IMR-90 (cell line): ENCODE measurements at regions not wholly inside any gene's neighbourhood (a gene's known extent, or its start where the extent isn't known, plus 50 kb on each side); places are given as distances from the start of the nearest gene placed in this dataset.

Experiments
- ATAC-seq: fragments of 200-7000 bp; cut with Tn5 transposase; 2 replicates; pipeline ENCODE4 v1.9.1; 2020; ENCODE audit warnings: low read depth, mild to moderate bottlenecking, moderate library complexity
- BruUV-seq: library from RNA; stranded (reverse); fragments of 400-500 nt; replicated peaks from 2 replicates; lab custom pipeline; 2021; lab: Mats Ljungman, UMichigan
- CTCF ChIA-PET: fragments of 300-600 bp; formaldehyde crosslinking; extraction: SDS; loops from one replicate; lab custom pipeline; 2021; ENCODE audit warnings: antibody characterized with exemption; lab: Yijun Ruan, JAX
- POLR2A ChIA-PET: fragments of 300-600 bp; sonication (Branson Sonifier 250); formaldehyde crosslinking; loops from one replicate; lab custom pipeline; 2022; ENCODE audit warnings: antibody characterized with exemption; ENCODE audit not compliant: unreplicated experiment; lab: Charles Lee
- DNase-seq: peaks from one replicate; pipeline ENCODE4 v3.0.0; 2013
- H2AFZ ChIP-seq: replicated peaks from 2 replicates; pipeline ENCODE3; 2013; ENCODE audit warnings: low read length, mild to moderate bottlenecking; ENCODE audit not compliant: poor library complexity
- H2AK5ac ChIP-seq: 2 replicates; pipeline ENCODE4 v1.6.1; 2013; ENCODE audit warnings: low read depth, low read length, inconsistent platforms
- H2AK9ac ChIP-seq: replicated peaks from 2 replicates; pipeline ENCODE3; 2013; ENCODE audit warnings: mild to moderate bottlenecking, low read depth, low read length, moderate library complexity; ENCODE audit not compliant: poor library complexity
- H2BK120ac ChIP-seq: 2 replicates; pipeline ENCODE4 v1.6.1; 2013; ENCODE audit warnings: low read depth, low read length, inconsistent platforms
- H2BK15ac ChIP-seq: 3 replicates; pipeline ENCODE4 v1.6.1; 2013; ENCODE audit warnings: low read depth, low read length, inconsistent platforms
- H2BK20ac ChIP-seq: 2 replicates; pipeline ENCODE4 v1.6.1; 2013; ENCODE audit warnings: low read depth, mild to moderate bottlenecking, inconsistent platforms, low read length, moderate library complexity
- H2BK5ac ChIP-seq: 2 replicates; pipeline ENCODE4 v1.6.1; 2013; ENCODE audit warnings: mild to moderate bottlenecking, low read depth, low read length, inconsistent platforms; ENCODE audit not compliant: poor library complexity, severe bottlenecking
- H3K14ac ChIP-seq: replicated peaks from 2 replicates; pipeline ENCODE4 v1.6.1; 2013; ENCODE audit warnings: low read depth, low read length, inconsistent platforms
- H3K18ac ChIP-seq: 2 replicates; pipeline ENCODE4 v1.6.1; 2013; ENCODE audit warnings: low read depth, low read length, control low read depth
- H3K23ac ChIP-seq: 2 replicates; pipeline ENCODE4 v1.6.1; 2013; ENCODE audit warnings: low read depth, low read length, inconsistent platforms
- H3K27ac ChIP-seq: 2 replicates; pipeline ENCODE4 v1.5.1; 2013; ENCODE audit warnings: mild to moderate bottlenecking, control low read depth, low read length; ENCODE audit not compliant: insufficient read depth
- H3K27me3 ChIP-seq: 2 replicates; pipeline ENCODE4 v1.6.1; 2013; ENCODE audit warnings: low read length; ENCODE audit not compliant: control insufficient read depth, insufficient read depth
- H3K36me3 ChIP-seq: 2 replicates; pipeline ENCODE4 v1.6.1; 2013; ENCODE audit warnings: low read length, mixed read lengths; ENCODE audit not compliant: control insufficient read depth, insufficient read depth
- H3K4ac ChIP-seq: 2 replicates; pipeline ENCODE4 v1.6.1; 2013; ENCODE audit warnings: low read depth, low read length, inconsistent platforms
- H3K4me1 ChIP-seq: 2 replicates; pipeline ENCODE4 v1.6.1; 2013; ENCODE audit warnings: low read length, mixed read lengths; ENCODE audit not compliant: control insufficient read depth, insufficient read depth
- H3K4me2 ChIP-seq: 2 replicates; pipeline ENCODE4 v1.6.1; 2013; ENCODE audit warnings: low read depth, mild to moderate bottlenecking, control low read depth, low read length, moderate library complexity
- H3K4me3 ChIP-seq: 2 replicates; pipeline ENCODE4 v1.5.1; 2013; ENCODE audit warnings: low read depth, mild to moderate bottlenecking, control low read depth, low read length, moderate library complexity; ENCODE audit not compliant: insufficient read depth
- H3K56ac ChIP-seq: 2 replicates; pipeline ENCODE4 v1.6.1; 2013; ENCODE audit warnings: low read length, inconsistent platforms; ENCODE audit not compliant: insufficient read depth; ENCODE audit errors: extremely low read depth
- H3K79me1 ChIP-seq, 2 experiments: 2 replicates each; pipeline ENCODE4 v1.6.1; 2013; ENCODE audit warnings: low read length in 2 of 2, inconsistent platforms in 1 of 2, low read depth in 1 of 2
- H3K9ac ChIP-seq: 2 replicates; pipeline ENCODE4 v1.6.1; 2013; ENCODE audit warnings: low read depth, low read length, control low read depth
- H3K9me1 ChIP-seq: 2 replicates; pipeline ENCODE4 v1.6.1; 2013; ENCODE audit warnings: low read length, inconsistent platforms; ENCODE audit not compliant: insufficient read depth
- H3K9me3 ChIP-seq: 2 replicates; pipeline ENCODE4 v1.6.1; 2013; ENCODE audit warnings: low read length; ENCODE audit not compliant: control insufficient read depth, insufficient read depth
- H4K20me1 ChIP-seq: 2 replicates; pipeline ENCODE4 v1.6.1; 2013; ENCODE audit warnings: low read length, inconsistent platforms; ENCODE audit not compliant: insufficient read depth
- H4K5ac ChIP-seq: 2 replicates; pipeline ENCODE4 v1.6.1; 2013; ENCODE audit warnings: mild to moderate bottlenecking, low read depth, low read length, control low read depth
- H4K8ac ChIP-seq, 2 experiments: 2 replicates each; pipeline ENCODE4 v1.6.1; 2013; ENCODE audit warnings: low read depth in 2 of 2, low read length in 2 of 2, control low read depth in 1 of 2, inconsistent platforms in 1 of 2
- H4K91ac ChIP-seq: 2 replicates; pipeline ENCODE4 v1.6.1; 2013; ENCODE audit warnings: low read depth, low read length, inconsistent platforms; ENCODE audit not compliant: insufficient read depth
- POLR2A ChIP-seq: IDR thresholded peaks from 2 replicates; pipeline ENCODE4 v1.6.1; 2012; ENCODE audit warnings: mild to moderate bottlenecking, low read depth, low read length
- SMC3 ChIP-seq: fragments of 150-350 bp; IDR thresholded peaks from 2 replicates; pipeline ENCODE4 v1.6.1; 2016; ENCODE audit warnings: low read depth, mild to moderate bottlenecking, antibody characterized with exemption, low read length, moderate library complexity
- WGBS, 2 experiments: methylation state at CpG; one replicate each; pipeline versions ENCODE4 v1.1.5 to v1.1.7; 2013; ENCODE audit warnings: missing lambda C conversion rate in 2 of 2; ENCODE audit not compliant: insufficient read length in 1 of 2; ENCODE audit errors: extremely low coverage in 2 of 2; 5-methylcytosine and 5-hydroxymethylcytosine counted together
- dilution Hi-C: fragments of 300-500 bp; cut with HindIII; formaldehyde crosslinking; loops from one replicate; pipeline ENCODE4 v1.14.3; 2018; ENCODE audit warnings: low sequenced_read_pairs; ENCODE audit not compliant: unreplicated experiment
- in situ Hi-C: fragments of 300-500 bp; cut with MboI; formaldehyde crosslinking; loops from 3 replicates; pipeline ENCODE4 v1.14.3; 2019; ENCODE audit warnings: low sequenced_read_pairs, inconsistent platforms, mixed read lengths
- intact Hi-C: fragments of 100-400 bp; cut with micrococcal nuclease; formaldehyde crosslinking; loops from 2 replicates; pipeline ENCODE4 v1.10.0; 2022

DNA sequence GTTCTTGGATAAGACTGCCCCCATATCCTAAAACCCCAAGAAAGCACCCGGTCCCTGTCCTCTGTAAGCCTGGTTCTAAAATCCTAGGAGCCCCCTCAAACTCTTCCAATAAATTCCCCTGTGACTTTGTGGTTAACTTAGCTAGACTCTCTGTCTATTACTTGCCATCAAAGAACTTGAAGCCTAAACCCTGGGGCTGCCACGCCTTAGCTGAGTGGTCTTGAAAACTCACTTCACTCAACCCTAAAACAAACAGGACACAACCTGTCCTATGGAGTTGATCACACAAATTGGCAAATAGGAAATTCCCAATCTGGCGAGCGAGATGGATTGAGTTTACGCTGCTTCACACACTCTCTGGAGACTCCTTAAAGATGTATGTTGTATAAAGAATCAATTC, 191.4 kb upstream of the SVIL start:
- BruUV-seq = no TSS peak
- no peak for ATAC-seq
- H3K27ac ChIP-seq = no peak overlapping the region
- dilution Hi-C loops (no loop called here), intact Hi-C loops (no loop called here), in situ Hi-C loops (no loop called here)
- H3K9me1 ChIP-seq = no peaks in the 10 kb centered on the region
- H3K23ac ChIP-seq = no peak overlapping the region
- no peaks in the 10 kb centered on the region for H3K79me1 ChIP-seq
- H3K14ac ChIP-seq = no peak overlapping the region
- POLR2A ChIA-PET = no interaction called here
- H3K9me3 ChIP-seq = peaks cover 8% of the 10 kb centered on the region
- H3K9ac ChIP-seq = no peak overlapping the region
- H3K4ac ChIP-seq = no peak overlapping the region
- no peak for DNase-seq
- no peak overlapping the region for H2BK5ac ChIP-seq
- WGBS, 2 experiments = no CpG with 5 or more reads among the region's 5 CpGs
- H4K91ac ChIP-seq = no peak overlapping the region
- no peak overlapping the region for H3K18ac ChIP-seq
- no peak overlapping the region for H2BK20ac ChIP-seq
- H3K56ac ChIP-seq = no peak overlapping the region; the same call in 1 of the 2 replicates
- H3K4me2 ChIP-seq = no peak overlapping the region
- H2BK15ac ChIP-seq = no peak overlapping the region
- H2BK120ac ChIP-seq = no peak overlapping the region
- no peak overlapping the region for H2AK5ac ChIP-seq
- H4K5ac ChIP-seq = no peak overlapping the region
- H4K20me1 ChIP-seq = no peaks in the 10 kb centered on the region
- no peak overlapping the region for H2AFZ ChIP-seq
- H2AK9ac ChIP-seq = no peak overlapping the region
- H4K8ac ChIP-seq = no peak overlapping the region
- no peak overlapping the region for H3K4me3 ChIP-seq
- peaks cover 2% of the 10 kb centered on the region; the same call in 1 of the 2 replicates for H3K27me3 ChIP-seq
- H3K36me3 ChIP-seq = no peaks in the 10 kb centered on the region
- TF ChIP-seq SMC3 (no peak), POLR2A (no peak)
- no peaks in the 10 kb centered on the region for H3K4me1 ChIP-seq
- CTCF ChIA-PET = interaction anchor here (1.0 kb wide), 1 partner anchor 11 kb away, joined by 3 read pairs; no protein-coding TSS in a partner anchor
